ENCODE measurements at regions not wholly inside any gene's neighbourhood (a gene's known extent, or its start where the extent isn't known, plus 50 kb on each side); places are given as distances from the start of the nearest gene placed in this dataset.
"Not testable (repeated sequence)": the region's sequence is repeated elsewhere in the genome, so short reads cannot be mapped to it uniquely, and the experiment has no call there.

- DNase-seq: no peak
- Histone ChIP-seq H3K27ac (no peak overlapping the region), H3K36me3 (no peaks in the 10 kb centered on the region), H3K27me3 (no peaks in the 10 kb centered on the region), H3K9me3 (no peaks in the 10 kb centered on the region), H3K4me3 (no peak overlapping the region), H3K4me1 (no peaks in the 10 kb centered on the region)
- intact Hi-C loops (cut with DNase I; ENCODE audit: low total_unique reads) (no loop called here), in situ Hi-C loops (cut with MboI; ENCODE audit: low sequenced_read_pairs in 4 of 4) (no loop called here)
- TF ChIP-seq POLR2A (IDR thresholded peaks at IDR 0.05) (no peak), CTCF (IDR thresholded peaks at IDR 0.05 in 4 of 5, conservative IDR thresholded peaks at IDR 0.05 in 1 of 5) (no peak)
- ATAC-seq: no peak
These were observed 238.4 kb upstream of the ETAA1 start for GRCh38 chr2:67158718-67159117.

- ATAC-seq: no peak
- Histone ChIP-seq H3K27me3 (no peaks in the 10 kb centered on the region), H3K36me3 (no peaks in the 10 kb centered on the region), H3K4me3 (no peak overlapping the region), H3K9me3 (no peaks in the 10 kb centered on the region), H3K27ac (no peak overlapping the region), H3K4me1 (no peaks in the 10 kb centered on the region)
- no peak for DNase-seq
- intact Hi-C loops (cut with DNase I; ENCODE audit: low total_unique reads): no loop called here
- in situ Hi-C loops (cut with MboI; ENCODE audit: low sequenced_read_pairs in 4 of 4): no loop called here
- TF ChIP-seq CTCF (IDR thresholded peaks at IDR 0.05 in 4 of 5, conservative IDR thresholded peaks at IDR 0.05 in 1 of 5) (no peak), POLR2A (IDR thresholded peaks at IDR 0.05) (no peak)
These were observed 237.2 kb upstream of the ETAA1 start for GRCh38 chr2:67159929-67160328.

- H3K27ac ChIP-seq: no peak overlapping the region
- no peaks in the 10 kb centered on the region for H3K4me1 ChIP-seq
- no peaks in the 10 kb centered on the region for H3K27me3 ChIP-seq
- no peak overlapping the region for H3K4me3 ChIP-seq
- ATAC-seq (no peak), DNase-seq (no peak)
- no peaks in the 10 kb centered on the region for H3K36me3 ChIP-seq
- intact Hi-C loops (cut with DNase I; ENCODE audit: low total_unique reads): no loop called here
- no peaks in the 10 kb centered on the region for H3K9me3 ChIP-seq
- in situ Hi-C loops (cut with MboI; ENCODE audit: low sequenced_read_pairs in 4 of 4): no loop called here
- TF ChIP-seq CTCF (IDR thresholded peaks at IDR 0.05 in 4 of 5, conservative IDR thresholded peaks at IDR 0.05 in 1 of 5): no peak
- TF ChIP-seq POLR2A (IDR thresholded peaks at IDR 0.05): no peak
These were observed 232.2 kb upstream of the ETAA1 start for GRCh38 chr2:67164771-67165522.

GRCh38 chr2:67165523-67165990, 231.6 kb upstream of the ETAA1 start:
- Histone ChIP-seq H3K27ac (no peak overlapping the region), H3K9me3 (no peaks in the 10 kb centered on the region), H3K36me3 (no peaks in the 10 kb centered on the region), H3K4me1 (no peaks in the 10 kb centered on the region), H3K4me3 (no peak overlapping the region), H3K27me3 (no peaks in the 10 kb centered on the region)
- TF ChIP-seq CTCF (IDR thresholded peaks at IDR 0.05 in 4 of 5, conservative IDR thresholded peaks at IDR 0.05 in 1 of 5) (no peak), POLR2A (IDR thresholded peaks at IDR 0.05) (no peak)
- no peak for DNase-seq
- in situ Hi-C loops (cut with MboI; ENCODE audit: low sequenced_read_pairs in 4 of 4): no loop called here
- intact Hi-C loops (cut with DNase I; ENCODE audit: low total_unique reads): no loop called here
- ATAC-seq: no peak

GRCh38 chr2:67166511-67166910, 230.6 kb upstream of the ETAA1 start:
- H3K36me3 ChIP-seq; ATAC-seq; H3K27me3 ChIP-seq; intact Hi-C loops (cut with DNase I; ENCODE audit: low total_unique reads); H3K4me1 ChIP-seq; H3K27ac ChIP-seq; H3K9me3 ChIP-seq; H3K4me3 ChIP-seq; in situ Hi-C loops (cut with MboI; ENCODE audit: low sequenced_read_pairs in 4 of 4); DNase-seq: not testable (repeated sequence)
